Gastroesophageal sphincter (tissue), 3 donors: ENCODE measurements at regions not wholly inside any gene's neighbourhood (a gene's known extent, or its start where the extent isn't known, plus 50 kb on each side); places are given as distances from the start of the nearest gene placed in this dataset.

Experiments
- EP300 ChIP-seq: sonication (generic); formaldehyde crosslinking; IDR thresholded peaks from one replicate; pipeline ENCODE4 v1.6.1; 2017; ENCODE audit warnings: antibody characterized with exemption, mild to moderate bottlenecking
- POLR2A ChIP-seq, 2 donors: fragments of 450-650 bp; IDR thresholded peaks; one replicate each; pipeline ENCODE4 v1.6.1; 2017; ENCODE audit warnings: antibody characterized with exemption in 2 of 2, mild to moderate bottlenecking in 2 of 2, moderate library complexity in 1 of 2
- POLR2AphosphoS5 ChIP-seq: sonication (generic); formaldehyde crosslinking; IDR thresholded peaks from one replicate; pipeline ENCODE4 v1.6.1; 2017; ENCODE audit warnings: antibody characterized with exemption
- TF ChIP-seq, protein P1 (sequence below), 4 experiments: fragments of 200-600 bp in 2 of 4; fragments of 450-650 bp in 2 of 4; sonication (generic) in 1 of 4; IDR thresholded peaks; one replicate each; pipeline ENCODE4 v1.5.1; 2017 to 2019; ENCODE audit warnings: antibody characterized with exemption in 4 of 4, mild to moderate bottlenecking in 2 of 4, moderate library complexity in 2 of 4

DNA sequence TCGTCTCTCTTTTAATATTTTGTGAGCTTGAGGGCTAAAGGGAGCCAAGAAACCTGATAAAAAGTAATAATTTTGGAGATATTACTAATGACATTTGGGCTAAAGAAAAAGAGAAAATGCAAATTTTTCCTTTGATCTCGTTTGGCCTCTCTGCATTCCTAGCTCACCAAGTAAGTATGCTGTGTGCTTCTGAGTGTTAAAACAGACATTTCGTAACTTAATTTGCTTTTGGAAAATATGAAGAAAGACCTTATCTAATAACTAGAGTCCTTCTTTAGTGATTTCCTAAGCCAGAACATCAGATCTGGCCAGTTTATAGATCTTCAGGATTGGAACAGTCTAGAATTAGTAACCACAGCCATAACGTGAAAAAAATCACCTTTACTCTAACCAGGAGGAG is 872.9 kb upstream of the SLC35B3 start:
- no peak for TF ChIP-seq POLR2A (IDR thresholded peaks at IDR 0.05)
- TF ChIP-seq, protein P1, sequence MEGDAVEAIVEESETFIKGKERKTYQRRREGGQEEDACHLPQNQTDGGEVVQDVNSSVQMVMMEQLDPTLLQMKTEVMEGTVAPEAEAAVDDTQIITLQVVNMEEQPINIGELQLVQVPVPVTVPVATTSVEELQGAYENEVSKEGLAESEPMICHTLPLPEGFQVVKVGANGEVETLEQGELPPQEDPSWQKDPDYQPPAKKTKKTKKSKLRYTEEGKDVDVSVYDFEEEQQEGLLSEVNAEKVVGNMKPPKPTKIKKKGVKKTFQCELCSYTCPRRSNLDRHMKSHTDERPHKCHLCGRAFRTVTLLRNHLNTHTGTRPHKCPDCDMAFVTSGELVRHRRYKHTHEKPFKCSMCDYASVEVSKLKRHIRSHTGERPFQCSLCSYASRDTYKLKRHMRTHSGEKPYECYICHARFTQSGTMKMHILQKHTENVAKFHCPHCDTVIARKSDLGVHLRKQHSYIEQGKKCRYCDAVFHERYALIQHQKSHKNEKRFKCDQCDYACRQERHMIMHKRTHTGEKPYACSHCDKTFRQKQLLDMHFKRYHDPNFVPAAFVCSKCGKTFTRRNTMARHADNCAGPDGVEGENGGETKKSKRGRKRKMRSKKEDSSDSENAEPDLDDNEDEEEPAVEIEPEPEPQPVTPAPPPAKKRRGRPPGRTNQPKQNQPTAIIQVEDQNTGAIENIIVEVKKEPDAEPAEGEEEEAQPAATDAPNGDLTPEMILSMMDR (IDR thresholded peaks at IDR 0.05), result no peak
- TF ChIP-seq EP300, result no peak
- TF ChIP-seq POLR2AphosphoS5, result no peak
